Vagina (tissue), 2 donors: ENCODE measurements at regions not wholly inside any gene's neighbourhood (a gene's known extent, or its start where the extent isn't known, plus 50 kb on each side); places are given as distances from the start of the nearest gene placed in this dataset.
"Not testable (repeated sequence)": the region's sequence is repeated elsewhere in the genome, so short reads cannot be mapped to it uniquely, and the experiment has no call there.

Experiments used
- POLR2A ChIP-seq, 2 donors: fragments of 450-650 bp; IDR thresholded peaks; one replicate each; pipeline ENCODE4 v1.6.1; 2017; ENCODE audit warnings: antibody characterized with exemption in 2 of 2, mild to moderate bottlenecking in 2 of 2, moderate library complexity in 2 of 2
- POLR2AphosphoS5 ChIP-seq, 2 donors: sonication (generic); formaldehyde crosslinking; IDR thresholded peaks; one replicate each; pipeline ENCODE4 v1.9.0; 2017; ENCODE audit warnings: antibody characterized with exemption in 2 of 2, mild to moderate bottlenecking in 2 of 2, low read depth in 1 of 2; ENCODE audit not compliant: insufficient read depth in 1 of 2
- TF ChIP-seq, protein P1 (sequence below), 3 experiments: fragments of 450-650 bp in 2 of 3; fragments of 200-600 bp in 1 of 3; sonication (generic) in 1 of 3; IDR thresholded peaks; one replicate each; pipeline ENCODE4 v1.5.1; 2017 to 2019; ENCODE audit warnings: antibody characterized with exemption in 3 of 3, mild to moderate bottlenecking in 2 of 3, moderate library complexity in 2 of 3

DNA sequence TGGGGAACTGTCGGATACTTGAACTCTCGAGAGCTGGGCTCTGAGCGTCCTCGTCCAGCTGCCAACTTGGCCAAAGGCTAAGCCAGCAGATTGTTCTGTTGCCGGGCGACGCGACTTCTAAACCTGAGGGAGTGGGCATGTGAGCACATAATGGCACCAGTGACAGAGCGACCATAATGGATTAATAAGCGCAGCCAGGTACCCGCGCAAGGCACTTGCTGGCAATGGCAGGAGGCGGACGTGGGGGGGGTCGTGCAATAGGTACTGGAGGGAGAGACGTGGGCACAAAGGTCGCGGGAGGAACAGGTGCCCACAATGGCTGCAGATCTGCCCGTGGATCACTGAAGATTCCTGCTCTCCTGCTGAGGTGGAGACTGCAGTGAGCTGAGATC lies 1368.7 kb downstream of the CDH12 start:
- TF ChIP-seq, protein P1, sequence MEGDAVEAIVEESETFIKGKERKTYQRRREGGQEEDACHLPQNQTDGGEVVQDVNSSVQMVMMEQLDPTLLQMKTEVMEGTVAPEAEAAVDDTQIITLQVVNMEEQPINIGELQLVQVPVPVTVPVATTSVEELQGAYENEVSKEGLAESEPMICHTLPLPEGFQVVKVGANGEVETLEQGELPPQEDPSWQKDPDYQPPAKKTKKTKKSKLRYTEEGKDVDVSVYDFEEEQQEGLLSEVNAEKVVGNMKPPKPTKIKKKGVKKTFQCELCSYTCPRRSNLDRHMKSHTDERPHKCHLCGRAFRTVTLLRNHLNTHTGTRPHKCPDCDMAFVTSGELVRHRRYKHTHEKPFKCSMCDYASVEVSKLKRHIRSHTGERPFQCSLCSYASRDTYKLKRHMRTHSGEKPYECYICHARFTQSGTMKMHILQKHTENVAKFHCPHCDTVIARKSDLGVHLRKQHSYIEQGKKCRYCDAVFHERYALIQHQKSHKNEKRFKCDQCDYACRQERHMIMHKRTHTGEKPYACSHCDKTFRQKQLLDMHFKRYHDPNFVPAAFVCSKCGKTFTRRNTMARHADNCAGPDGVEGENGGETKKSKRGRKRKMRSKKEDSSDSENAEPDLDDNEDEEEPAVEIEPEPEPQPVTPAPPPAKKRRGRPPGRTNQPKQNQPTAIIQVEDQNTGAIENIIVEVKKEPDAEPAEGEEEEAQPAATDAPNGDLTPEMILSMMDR (IDR thresholded peaks at IDR 0.05), result not testable (repeated sequence)
- not testable (repeated sequence) for TF ChIP-seq POLR2A (IDR thresholded peaks at IDR 0.05); POLR2AphosphoS5 (IDR thresholded peaks at IDR 0.05; ENCODE audit: insufficient read depth in 1 of 2, low read depth in 1 of 2)
